ENCODE measurements at regions not wholly inside any gene's neighbourhood (a gene's known extent, or its start where the extent isn't known, plus 50 kb on each side); places are given as distances from the start of the nearest gene placed in this dataset.

DNA sequence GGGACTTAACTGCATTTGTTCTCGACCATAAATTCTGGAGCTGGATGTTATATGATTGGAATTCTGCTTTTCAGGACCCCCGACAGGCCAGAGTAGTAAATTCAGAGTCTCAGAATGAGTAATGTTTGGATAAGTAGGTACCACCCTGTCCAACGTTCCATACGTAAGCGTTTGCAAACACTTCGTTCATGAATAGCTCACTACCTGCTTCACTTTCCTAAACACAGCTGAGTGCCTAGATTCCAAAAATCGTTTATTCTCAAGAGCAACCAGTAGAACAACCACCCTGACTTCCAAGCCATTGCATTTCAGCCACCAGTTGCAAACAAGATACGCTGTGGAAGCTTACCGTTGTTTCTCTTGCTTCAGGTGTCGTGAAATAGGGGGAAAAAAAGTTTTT lies 101.3 kb upstream of the DMRT1 start:
- peaks cover 10% of the 10 kb centered on the region for H3K4me1 ChIP-seq (ENCODE audit: low read depth)
- no peaks in the 10 kb centered on the region for H3K27me3 ChIP-seq
- no peaks in the 10 kb centered on the region for H3K9me3 ChIP-seq (ENCODE audit: low read depth)
- no peak for DNase-seq (ENCODE audit: low read depth in 1 of 2, low spot score in 1 of 2)
- no peak for TF ChIP-seq CTCF (IDR thresholded peaks at IDR 0.05; ENCODE audit: low read depth, low read length)
- H3K27ac ChIP-seq, result no peak overlapping the region
- H3K4me3 ChIP-seq, result no peak overlapping the region
- peaks cover 45% of the 10 kb centered on the region for H3K36me3 ChIP-seq

DNA sequence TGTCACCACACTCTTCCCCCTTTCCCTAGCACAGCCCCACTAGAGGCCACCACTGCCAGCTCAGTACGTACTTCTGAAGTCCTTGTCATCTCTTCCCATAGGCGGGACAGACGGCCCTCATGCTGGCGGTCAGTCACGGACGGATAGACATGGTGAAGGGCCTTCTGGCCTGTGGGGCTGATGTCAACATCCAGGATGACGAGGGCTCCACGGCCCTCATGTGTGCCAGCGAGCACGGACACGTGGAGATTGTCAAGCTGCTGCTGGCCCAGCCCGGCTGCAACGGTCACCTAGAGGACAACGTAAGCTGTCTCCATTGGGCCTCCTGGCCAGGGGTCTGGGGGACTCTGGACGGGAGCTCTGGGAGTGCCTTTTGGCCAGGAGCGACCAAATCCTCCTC lies 99.4 kb upstream of the DMRT1 start:
- no peak for TF ChIP-seq CTCF (IDR thresholded peaks at IDR 0.05; ENCODE audit: low read depth, low read length)

GRCh38 chr9:742914-743589 lies 98.4 kb upstream of the DMRT1 start:
- Histone ChIP-seq H3K9me3 (ENCODE audit: low read depth) (no peaks in the 10 kb centered on the region), H3K4me3 (no peak overlapping the region), H3K36me3 (peaks cover 41% of the 10 kb centered on the region), H3K4me1 (ENCODE audit: low read depth) (peaks cover 6% of the 10 kb centered on the region), H3K27ac (no peak overlapping the region), H3K27me3 (no peaks in the 10 kb centered on the region)
- DNase-seq (ENCODE audit: low read depth in 1 of 2, low spot score in 1 of 2), result no peak
- TF ChIP-seq CTCF (IDR thresholded peaks at IDR 0.05; ENCODE audit: low read depth, low read length), result no peak

More for the DNA sequence above, 99.4 kb upstream of the DMRT1 start:
- Histone ChIP-seq H3K27ac (no peak overlapping the region), H3K9me3 (ENCODE audit: low read depth) (no peaks in the 10 kb centered on the region), H3K4me3 (no peak overlapping the region), H3K27me3 (no peaks in the 10 kb centered on the region), H3K4me1 (ENCODE audit: low read depth) (peaks cover 10% of the 10 kb centered on the region), H3K36me3 (peaks cover 43% of the 10 kb centered on the region)
- DNase-seq (ENCODE audit: low read depth in 1 of 2, low spot score in 1 of 2), result no peak

- H3K4me3 ChIP-seq, result no peak overlapping the region
- no peak overlapping the region for H3K27ac ChIP-seq
- H3K9me3 ChIP-seq (ENCODE audit: low read depth), result no peaks in the 10 kb centered on the region
- H3K27me3 ChIP-seq, result no peaks in the 10 kb centered on the region
- H3K4me1 ChIP-seq (ENCODE audit: low read depth), result no peaks in the 10 kb centered on the region
- DNase-seq (ENCODE audit: low read depth in 1 of 2, low spot score in 1 of 2), result no peak
- no peak for TF ChIP-seq CTCF (IDR thresholded peaks at IDR 0.05; ENCODE audit: low read depth, low read length)
- H3K36me3 ChIP-seq, result peaks cover 41% of the 10 kb centered on the region
These were observed 97.3 kb upstream of the DMRT1 start for GRCh38 chr9:744046-744712.

GRCh38 chr9:744790-745484 lies 96.6 kb upstream of the DMRT1 start:
- Histone ChIP-seq H3K27me3 (no peaks in the 10 kb centered on the region), H3K36me3 (peaks cover 38% of the 10 kb centered on the region), H3K9me3 (ENCODE audit: low read depth) (no peaks in the 10 kb centered on the region), H3K4me3 (no peak overlapping the region), H3K27ac (no peak overlapping the region), H3K4me1 (ENCODE audit: low read depth) (no peaks in the 10 kb centered on the region)
- TF ChIP-seq CTCF (IDR thresholded peaks at IDR 0.05; ENCODE audit: low read depth, low read length), result no peak
- peak in 1 of 2 donors; percentile 35 for DNase-seq (ENCODE audit: low read depth in 1 of 2, low spot score in 1 of 2)
